22Rv1 (cell line): ENCODE measurements at regions not wholly inside any gene's neighbourhood (a gene's known extent, or its start where the extent isn't known, plus 50 kb on each side); places are given as distances from the start of the nearest gene placed in this dataset.

ENCODE experiments used
- CTCF ChIP-seq: fragments of 450-650 bp; IDR thresholded peaks from 2 replicates; pipeline ENCODE4 v1.5.1; 2017; ENCODE audit warnings: mild to moderate bottlenecking
- ZFX ChIP-seq: fragments of 450-650 bp; IDR thresholded peaks from 2 replicates; pipeline ENCODE4 v1.6.1; 2017; ENCODE audit warnings: antibody characterized with exemption, borderline replicate concordance

DNA sequence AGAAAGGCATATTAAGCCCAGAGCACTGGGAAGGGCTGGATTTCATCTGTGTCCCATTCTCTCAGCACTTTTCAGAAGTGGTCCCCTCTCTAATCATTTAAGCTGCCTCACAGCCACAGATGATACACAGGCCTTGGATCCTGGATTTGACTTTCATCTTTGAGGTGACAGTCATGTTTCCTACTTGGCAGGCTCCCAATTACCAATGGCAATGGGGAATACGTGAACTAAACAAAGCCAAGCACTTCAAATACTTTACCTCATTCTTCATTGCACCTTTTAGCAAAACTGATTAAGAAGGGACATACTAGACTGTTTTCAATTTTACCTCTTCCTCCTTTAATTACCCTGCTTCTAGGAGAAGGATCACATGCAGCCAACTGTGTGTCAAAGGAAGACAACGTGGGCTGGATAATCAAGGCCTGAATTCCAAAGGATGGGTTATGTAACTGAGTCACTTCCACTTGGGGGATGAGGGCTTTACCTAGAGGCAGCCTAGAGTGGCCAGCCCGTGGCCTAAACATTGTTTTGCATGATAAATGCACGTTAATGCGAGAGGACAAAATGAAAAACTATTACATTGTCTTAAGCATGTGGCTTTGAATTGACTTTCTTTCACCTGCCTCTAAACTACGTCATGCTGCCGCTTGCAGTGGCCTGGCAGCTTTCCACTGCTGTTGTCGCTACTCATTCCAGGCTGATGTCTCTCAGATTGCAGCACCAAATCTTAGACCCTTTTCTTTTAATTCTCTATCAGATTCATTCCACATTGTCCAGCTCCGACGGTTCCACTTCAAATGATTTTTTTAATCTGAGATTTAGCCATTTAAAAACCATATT is 95.0 kb downstream of the KCTD12 start:
- no peak for TF ChIP-seq CTCF
- TF ChIP-seq ZFX, result no peak
